Midbrain (tissue), 1 donor: ENCODE measurements at regions not wholly inside any gene's neighbourhood (a gene's known extent, or its start where the extent isn't known, plus 50 kb on each side); places are given as distances from the start of the nearest gene placed in this dataset.

Source experiments
- DNase-seq: peaks from one replicate; lab custom pipeline; 2025; lab: John Stamatoyannopoulos, UW

DNA sequence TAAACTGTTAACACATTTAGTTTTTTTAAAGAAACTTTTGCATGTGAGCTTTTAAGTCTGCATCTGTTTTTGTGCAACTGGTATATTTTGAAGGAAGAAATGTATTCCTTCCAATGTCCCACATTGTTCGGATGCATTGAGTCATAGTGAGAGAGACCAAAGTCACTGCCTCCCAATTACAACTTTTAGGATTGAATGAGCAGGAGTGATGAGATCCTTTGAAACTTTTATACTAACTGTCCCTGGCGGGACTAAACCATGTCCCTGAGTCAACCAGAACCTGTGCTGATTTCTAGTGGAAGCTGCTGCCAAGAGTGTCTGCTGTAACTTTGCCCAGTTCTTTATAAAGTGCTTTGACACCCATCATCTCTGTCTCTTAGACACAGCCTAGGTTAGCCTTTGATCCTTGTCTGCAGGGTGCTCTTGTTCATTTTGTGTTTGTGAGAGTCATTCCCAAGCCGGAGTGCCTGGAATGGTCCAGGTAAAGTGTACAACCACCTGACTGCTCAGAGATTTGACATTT lies 122.7 kb downstream of the ZNF518B start:
- DNase-seq, result no peak

DNA sequence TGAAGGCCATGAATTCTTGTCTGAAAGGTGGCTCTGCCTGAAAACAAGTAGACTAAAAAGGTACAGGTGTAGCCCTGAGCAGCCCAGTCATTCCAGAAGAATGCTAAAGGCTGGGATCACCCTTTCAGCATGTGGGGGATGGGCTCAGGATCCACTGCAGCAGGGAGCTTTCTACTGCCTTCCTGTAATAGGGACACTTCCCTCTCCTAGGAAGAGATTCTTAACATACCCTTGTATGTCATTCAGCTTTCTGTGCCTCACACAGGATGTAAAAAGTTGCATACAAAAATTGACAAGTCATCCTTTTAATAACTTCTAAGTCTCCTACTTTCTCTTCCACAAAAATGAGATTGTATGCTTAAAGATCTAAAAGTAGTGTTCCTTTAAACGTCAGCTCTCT lies 123.3 kb downstream of the ZNF518B start:
- DNase-seq, result no peak

DNA sequence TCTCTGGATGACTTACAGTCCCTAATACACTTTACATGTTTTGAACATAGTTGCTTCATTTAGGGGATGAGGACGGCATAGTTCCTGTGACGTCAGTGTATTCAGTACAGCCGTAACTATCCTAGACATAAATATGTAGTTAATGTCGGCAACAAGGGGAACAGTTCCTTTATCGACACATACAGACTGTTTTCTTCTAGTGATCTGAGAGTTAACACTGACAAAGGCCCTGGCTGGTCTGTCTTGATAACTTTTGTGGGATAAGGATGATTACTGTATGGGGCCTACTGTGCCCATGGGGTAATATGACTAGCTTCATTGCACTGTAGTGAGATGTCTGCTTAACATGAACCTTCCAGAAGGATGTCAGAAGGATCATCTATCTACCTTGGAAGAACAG lies 131.2 kb downstream of the ZNF518B start:
- DNase-seq, result no peak

DNA sequence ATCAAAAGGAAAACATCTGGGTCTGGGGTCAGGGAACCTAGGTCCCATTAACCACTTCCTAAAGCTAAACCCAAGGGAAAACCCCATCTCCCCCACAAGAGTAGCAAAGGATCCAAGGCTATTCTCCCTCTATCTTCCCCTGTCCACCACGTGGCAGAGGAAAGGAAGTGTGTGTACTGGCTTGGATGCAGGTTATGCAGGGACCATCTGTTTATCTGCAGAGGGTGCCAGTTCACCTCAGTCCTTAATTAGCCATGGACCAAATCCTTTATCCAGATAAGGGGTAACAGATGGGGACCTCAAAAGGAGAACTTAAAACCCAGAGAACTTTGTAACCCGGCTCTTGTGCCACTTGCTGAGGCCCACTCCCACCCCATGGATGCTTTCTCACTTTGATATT lies 135.3 kb downstream of the ZNF518B start:
- no peak for DNase-seq

DNA sequence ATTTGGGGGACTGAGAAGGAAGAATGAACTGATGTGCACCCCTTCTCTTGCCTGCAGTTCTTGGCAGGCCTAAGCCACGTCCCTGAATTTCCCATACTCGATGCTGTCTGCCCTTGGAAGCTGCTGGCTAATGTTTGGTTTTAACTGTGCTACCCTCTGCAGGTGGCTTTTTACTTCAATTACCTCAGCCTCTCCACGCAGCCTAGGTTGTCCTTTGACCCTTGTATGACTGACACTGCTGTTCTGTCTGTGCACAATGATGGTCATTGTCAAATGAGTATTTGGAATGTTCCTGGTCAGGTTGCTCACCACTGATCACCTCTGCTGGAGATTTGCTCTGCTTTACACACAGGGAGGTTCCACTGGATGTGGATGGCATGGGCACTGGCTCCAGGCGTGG lies 137.1 kb downstream of the ZNF518B start:
- no peak for DNase-seq

DNA sequence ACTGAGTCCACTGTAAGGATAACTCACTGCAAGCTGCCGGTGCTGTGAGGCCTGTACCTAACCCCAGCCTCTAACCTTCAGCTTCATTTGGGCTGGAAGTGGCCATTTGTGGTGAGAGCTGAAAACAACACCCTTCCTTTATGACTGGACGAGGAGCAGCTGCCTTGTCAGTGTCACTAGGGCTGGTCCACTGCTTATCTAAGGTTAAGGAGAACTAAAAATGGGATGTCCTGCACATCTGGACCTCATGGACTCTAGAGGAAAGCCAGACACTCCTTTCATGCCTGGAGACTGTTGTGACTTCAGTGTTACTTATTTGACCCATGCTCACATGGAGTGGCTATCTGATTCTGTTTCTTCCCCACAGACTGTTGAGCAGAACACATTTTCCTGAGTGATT lies 139.9 kb downstream of the ZNF518B start:
- no peak for DNase-seq

DNA sequence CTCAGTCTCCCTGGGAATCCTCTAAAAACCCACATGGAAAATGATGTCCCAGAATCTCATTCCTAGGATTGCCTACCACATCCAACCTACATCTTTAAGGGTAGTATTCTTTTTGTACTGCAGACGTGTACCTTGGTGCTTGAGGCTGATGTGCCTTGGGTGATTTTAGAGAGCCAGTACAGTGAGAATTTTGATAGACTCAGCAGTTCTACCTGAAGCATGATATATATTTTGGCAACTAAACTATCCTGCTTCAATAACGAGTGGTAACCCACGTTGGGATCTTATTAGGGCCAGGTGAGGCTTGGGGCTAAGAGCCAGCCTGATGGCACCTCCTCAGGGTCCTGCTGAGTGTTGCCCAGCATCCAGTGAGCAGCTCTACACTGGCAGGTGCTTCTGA lies 140.4 kb downstream of the ZNF518B start:
- no peak for DNase-seq

DNA sequence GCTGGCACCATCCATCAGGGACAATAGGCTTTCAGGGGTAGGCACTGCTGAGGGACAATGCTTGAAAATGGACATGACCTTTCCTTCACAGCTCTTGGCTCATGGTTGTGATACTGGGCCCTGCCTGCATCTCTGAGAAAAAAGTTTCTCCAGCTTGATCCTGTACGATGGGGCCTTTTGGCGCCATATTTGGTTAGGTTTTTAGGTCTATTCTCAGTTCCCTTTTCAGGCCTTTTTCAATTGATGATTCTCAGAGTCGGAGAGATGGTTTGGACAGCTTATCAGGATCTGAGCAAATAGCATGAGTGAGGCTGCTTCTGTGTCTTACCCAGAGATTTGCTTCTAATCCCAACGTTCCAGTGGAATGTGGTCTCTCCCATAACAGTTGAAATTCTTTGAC lies 141.6 kb downstream of the ZNF518B start:
- no peak for DNase-seq

DNA sequence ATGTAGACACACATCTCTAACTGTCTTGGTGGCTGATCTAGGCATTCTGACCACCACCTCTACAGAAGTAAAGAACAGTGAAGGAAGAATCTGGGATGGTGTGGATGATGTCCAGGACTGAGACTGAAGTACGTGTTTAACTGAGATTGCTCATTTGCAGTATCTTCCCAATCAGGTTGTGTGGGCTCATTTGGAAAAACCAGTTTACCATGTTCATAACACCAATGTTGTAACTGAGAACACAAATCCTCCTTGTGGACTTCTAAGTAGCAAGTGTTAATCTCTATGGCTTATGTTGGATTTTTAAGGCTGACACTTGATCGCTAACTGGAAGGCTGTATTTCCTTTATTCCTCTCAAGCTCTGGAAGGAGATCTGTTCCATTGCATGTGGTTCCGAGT lies 144.7 kb downstream of the ZNF518B start:
- DNase-seq, result no peak

DNA sequence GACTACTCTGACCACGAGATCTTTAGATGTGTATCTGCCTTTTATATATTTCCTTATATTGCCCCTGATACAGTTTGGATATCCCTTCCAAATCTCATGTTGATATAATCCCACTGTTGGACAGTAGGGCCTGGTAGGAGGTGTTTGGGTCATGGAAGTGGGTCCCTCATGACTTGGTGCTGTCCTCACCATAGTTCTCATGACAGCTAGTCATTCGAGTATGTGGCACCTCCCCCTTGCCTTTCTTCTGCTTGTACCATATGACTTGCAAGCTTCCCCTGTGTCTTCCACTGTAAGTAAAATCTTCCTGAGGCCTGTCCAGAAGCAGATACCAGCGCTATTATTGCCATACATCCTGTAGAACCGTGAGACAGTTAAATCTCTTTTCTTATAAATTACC lies 145.3 kb downstream of the ZNF518B start:
- DNase-seq, result no peak

DNA sequence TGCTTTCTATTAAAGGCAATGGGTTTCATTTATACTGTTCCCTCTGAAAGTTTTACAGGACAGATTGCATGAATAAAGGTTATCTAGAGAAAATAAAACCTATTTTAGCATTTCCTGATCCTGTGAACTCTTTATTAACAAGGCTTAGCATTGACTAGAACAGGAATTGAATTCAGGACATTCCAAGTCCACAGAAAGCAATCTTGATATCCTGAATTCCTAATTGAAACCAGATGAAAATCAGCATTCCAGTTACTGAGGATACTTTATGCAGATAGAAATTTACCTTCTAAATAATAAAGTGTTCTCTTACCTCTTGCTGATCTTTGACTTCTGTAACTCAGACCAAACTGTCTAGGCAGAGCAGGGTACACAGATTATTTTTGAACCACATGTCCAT lies 151.4 kb downstream of the ZNF518B start:
- DNase-seq, result no peak

DNA sequence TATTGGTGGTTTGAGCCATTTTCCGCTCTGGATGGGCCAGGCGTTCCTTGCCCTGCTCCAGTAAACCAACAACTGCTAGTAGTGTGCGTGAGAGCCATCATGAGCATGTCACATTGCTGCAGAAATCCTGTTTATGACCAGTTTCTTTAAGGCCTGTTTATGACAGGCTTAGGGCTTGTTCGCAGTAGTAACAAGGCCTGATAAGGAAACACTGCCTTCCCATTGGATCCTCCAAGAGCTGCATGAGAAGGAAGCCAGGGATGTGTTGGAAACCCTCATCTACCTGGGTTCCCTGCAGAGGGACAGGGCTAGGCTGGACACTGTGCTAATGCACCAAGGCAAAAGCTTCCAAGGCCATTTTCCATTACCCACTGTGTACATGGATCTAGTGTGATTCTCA lies 153.9 kb downstream of the ZNF518B start:
- DNase-seq, result no peak

DNA sequence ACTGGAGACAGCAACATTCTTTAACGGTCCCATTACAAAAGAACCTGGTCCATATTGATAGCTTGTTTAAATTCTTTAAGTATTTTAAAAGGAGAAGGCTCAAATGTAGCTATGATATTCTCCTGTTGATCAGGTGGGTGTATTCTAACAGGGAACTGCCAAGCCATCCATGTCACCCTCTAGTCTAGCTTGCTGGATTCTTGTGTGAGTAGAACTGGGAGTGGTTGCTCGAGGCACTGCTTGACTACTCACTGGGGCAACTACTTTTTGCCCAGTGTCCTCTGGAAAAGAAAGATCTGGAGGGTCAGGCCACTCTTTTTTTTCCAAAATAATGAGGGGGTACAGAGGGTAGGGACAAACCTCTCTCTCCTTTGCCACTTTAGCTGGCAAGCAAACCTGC lies 155.1 kb downstream of the ZNF518B start:
- no peak for DNase-seq

DNA sequence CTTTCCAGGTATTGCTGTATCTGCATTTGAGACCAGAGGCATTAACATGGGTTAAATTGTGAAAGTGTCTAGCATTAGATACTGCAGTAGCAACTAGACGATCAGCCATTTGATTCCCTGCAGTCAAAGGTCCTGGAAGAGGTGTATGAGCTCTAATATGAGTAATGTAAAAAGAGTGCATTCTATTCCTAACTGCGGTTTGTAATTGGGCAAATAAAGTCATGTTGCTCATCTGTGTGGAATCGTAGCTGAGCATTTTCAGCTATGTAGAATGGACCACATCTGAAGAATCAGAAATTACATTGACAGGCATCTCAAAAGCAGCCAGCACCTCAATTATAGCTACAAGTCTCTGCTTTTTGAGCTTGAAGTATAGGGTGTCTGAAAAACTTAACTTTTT lies 157.6 kb downstream of the ZNF518B start:
- DNase-seq, result no peak

DNA sequence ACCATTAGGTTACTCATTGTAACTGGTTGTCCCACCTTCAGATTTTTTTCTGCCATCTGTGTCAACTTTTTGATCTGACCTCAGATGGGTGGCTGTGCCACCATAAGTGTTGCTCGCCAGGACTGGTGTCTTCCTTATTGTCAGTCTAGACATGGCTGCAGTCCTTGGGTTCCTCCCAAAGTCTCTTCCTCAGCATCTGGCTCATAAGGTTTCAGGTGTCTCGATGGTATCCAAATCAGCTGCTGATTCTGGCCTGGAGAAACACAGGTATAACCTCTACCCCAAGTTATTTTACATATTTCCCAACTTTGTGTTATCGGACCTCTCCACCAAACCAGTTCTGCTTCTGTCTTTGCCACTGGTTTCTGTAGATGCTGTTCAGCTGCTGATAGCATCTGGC lies 158.5 kb downstream of the ZNF518B start:
- no peak for DNase-seq

DNA sequence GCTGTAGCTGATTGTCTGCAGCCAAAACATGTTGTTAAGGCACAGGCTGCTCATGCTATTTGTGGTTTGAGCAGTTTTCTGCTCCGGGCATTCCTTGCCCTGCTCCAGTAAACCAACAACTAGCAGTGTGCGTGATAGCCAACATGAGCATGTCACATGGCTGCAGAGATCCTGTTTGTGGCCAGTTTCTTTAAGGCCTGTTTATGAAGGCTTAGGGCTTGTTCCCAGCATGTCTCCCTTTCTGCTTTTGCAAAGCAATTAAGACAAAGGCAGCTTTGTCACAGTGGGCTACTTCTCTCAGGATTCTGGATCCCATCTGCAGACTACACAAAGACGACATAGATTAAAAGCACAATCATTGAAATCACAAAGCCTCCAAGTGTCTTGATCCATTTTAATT lies 160.5 kb downstream of the ZNF518B start:
- DNase-seq, result peak; percentile 92

DNA sequence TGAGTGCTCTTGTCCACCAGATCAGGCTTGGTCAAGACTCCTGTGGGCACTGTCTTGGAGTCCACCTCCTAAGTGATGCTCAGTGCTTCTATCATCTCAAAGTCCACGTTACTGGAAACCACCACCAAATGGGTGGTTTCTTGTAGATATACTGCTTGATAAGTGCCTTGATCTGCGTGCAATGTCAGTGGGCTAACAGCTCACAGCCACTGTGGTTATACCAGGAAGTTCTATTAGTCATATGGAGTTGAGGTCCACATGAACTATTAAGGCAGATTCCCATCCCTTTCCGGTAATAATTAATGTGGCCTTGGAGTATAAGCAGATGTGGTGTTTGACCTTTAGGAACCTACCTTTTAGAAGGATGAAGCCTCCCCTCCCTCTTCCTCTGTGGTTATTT lies 161.9 kb downstream of the ZNF518B start:
- DNase-seq, result no peak

DNA sequence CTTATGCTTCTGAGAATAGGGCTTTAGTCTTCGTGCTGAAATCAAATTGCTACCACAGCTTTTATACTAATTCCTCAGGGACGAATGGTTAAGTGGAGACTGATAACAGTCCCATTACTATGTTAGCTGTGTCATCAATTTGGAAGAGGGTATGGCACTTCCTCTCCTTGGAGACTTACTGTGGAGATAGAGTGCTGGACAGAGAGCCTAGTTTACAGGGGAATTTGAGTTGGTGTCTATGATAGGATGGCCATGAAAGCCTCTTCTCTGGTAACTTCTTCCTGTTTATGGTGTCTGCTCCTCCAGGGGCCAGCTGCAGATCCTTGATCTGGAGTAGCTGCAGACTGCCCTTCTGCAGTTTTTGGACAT lies 167.7 kb downstream of the ZNF518B start:
- no peak for DNase-seq

DNA sequence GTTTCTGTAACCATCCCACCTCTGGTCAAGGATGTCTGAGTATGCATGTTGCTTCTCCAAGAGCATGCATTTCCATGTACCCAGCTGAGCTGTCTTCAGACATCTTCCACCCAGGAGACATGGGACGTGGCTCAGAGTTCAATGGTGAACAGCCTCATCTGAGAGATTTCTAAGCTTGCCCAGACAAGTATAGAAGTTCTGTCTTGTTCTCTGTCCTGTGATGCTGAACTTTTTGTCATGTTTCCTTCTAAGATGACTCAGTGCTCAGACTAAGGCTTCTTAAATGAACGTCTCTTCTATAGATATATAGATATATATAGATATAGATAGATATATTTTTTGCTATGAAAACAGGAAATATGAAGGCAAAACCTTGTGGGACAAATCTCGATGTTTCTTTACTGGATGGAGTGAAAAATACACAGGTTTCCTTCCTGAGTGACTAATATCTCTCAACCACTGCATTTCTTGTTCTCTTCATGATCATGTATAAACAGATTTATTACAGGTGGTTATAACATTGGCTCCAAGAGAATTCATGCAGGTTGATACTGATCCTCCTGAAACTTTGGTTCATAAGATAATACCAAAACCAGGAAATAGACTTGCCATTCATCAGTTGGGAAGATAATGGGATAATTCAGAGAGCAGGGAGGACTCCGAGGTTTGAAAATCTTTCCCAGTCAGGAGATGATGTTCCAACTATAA lies 168.2 kb downstream of the ZNF518B start:
- DNase-seq, result no peak

DNA sequence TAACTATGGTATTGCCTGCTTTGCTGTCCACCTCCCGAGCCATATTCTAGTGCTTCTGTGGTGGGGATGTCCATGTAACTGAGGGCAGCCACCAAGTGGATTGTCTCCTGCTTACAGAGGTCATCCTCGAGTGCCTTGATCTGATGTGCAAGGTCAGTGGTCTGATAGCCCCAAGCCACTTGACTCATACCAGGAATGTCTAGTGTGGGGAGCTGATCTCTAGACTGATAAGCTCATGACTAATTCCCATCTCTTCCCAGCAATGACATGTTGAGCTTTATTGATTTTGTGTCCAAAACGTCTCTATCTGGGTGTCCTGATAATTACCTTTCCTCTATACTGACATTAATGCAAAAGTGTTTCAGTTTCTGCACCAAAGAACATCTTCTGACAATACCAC lies 168.4 kb upstream of the WDR1 start:
- no peak for DNase-seq

DNA sequence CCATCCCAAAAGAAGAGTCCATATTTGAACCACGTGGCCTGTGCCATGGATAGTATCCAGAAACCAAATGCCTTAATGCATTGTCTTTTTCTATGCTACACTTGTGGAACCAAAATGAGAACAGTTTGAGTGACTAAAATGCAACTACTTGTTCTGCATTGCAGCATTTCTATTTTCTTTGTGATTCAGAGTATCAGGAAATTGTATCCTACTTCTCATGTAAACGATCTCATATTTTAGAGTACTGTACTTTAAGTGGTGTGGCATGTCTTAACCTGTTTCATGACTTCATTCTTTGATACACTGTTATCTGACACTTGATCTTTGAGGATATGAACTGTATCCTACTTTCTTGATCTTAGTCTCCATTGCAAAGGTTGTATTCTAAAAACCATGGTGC lies 167.2 kb upstream of the WDR1 start:
- DNase-seq, result no peak

DNA sequence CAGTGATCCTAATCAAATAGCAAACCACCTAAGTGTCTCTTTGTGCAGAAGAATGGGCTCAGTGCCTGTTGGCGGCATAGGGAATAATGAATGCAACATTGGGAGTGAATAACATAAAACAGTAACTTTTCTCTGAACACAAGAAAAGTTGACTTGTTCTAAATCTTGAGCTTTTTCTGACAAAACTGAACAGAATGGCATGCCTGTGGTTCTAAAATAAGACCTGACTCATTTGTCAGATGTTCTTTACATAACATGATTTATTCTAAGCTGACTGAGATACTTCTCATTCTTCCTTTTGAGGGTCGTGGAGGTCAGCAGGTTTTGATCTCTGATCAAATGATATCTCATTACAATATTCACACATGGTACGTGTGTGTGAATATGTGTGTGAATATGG lies 165.4 kb upstream of the WDR1 start:
- no peak for DNase-seq

DNA sequence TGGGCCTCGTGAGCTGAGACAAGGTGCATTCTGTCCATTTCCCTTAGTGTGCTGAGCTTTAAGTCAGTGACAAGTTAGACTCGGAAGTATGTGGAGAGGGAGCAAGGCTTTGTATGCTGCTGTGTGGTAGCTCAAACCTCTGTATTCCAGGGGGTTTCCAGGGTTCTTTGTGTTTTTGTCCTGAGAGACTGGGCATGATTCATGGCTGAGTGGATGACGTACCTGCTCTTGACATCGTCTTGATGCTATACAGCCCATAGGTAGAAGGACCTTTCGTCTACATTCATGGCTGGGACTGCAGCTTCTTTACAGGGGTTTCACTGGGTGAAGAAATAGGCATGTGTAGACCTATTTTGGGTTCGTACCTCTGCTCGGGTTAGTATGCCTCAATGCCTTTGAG lies 162.7 kb upstream of the WDR1 start:
- no peak for DNase-seq

DNA sequence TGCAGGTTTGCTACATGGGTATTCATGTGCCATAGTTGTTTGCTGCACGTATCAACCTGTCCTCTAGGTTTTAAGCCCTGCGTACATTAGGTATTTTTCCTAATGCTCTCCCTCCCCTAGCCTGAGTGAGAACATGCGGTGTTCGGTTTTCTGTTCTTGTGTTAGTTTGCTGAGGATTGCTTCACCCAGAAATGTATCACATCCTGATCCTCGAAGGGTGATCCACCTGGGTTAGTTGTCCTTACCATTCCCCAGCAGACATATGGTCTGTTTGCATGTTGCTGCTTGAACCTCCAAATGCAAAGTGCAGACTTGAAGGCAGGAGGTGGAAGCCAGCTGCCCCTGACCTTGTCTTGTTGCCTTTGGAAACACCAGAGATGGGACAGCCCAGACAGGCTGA lies 161.5 kb upstream of the WDR1 start:
- DNase-seq, result no peak

DNA sequence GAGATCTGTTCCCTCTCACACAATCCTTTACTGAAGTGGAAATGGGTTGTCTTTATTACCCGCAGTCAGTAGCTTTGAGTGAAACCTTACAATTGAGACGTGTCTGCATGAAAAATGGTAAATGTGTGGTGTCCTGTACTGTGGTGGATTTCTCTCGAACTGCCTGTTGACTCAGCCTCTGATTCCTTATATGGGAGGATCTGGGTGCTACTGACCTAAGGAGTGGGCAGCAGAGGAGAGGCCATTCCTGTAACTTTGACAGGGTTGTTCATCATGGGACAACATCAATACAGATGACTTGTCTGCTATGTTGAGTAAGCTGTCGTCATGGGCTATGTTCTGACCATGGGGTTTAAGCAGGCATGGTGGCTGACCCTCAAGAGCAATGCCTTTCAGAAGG lies 159.6 kb upstream of the WDR1 start:
- no peak for DNase-seq
